ENCODE measurements at regions not wholly inside any gene's neighbourhood (a gene's known extent, or its start where the extent isn't known, plus 50 kb on each side); places are given as distances from the start of the nearest gene placed in this dataset.
A peak's percentile ranks its signal among the peaks of the same experiment; 100 is the strongest.

DNA sequence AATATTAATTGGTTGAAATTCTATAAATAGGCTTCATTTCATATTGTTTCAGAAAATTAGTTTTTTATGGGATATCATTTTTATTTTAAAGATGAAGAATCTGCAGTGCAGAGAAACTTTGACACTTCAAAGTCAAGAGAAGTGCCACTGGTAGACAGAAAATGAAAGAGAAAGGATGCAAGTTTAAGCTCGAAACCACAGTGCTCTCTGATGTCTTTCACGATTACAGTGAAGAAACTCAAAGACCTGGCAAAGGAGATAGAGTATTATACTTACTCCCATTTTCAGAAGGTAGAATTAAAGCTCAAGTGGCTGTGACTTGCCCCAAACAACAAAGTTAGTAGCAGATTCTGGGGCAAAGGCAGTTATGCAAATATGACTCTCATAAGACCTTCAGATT is 745.4 kb downstream of the TECRL start:
- no peak for DNase-seq
- intact Hi-C loops (cut with DNase I), result no loop called here

DNA sequence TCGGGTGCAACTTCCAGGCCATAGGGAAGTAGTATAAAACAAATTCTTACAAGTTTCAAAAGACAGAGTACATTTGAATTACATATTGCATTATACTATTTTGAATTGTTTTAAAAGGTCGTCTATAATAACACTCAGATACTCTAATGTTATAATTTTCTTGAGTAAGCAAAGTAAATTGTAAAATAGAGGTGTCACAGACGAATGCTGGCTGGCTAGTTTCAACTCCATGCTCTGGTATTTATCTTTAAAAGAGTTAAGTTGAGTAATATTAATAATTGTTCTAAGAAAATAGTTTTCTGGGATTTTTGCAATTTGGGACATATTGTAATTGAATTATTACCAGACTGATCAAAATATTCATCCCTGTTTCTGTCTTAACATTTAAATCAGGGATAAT is 764.9 kb downstream of the TECRL start:
- no peak for DNase-seq
- intact Hi-C loops (cut with DNase I), result no loop called here

DNA sequence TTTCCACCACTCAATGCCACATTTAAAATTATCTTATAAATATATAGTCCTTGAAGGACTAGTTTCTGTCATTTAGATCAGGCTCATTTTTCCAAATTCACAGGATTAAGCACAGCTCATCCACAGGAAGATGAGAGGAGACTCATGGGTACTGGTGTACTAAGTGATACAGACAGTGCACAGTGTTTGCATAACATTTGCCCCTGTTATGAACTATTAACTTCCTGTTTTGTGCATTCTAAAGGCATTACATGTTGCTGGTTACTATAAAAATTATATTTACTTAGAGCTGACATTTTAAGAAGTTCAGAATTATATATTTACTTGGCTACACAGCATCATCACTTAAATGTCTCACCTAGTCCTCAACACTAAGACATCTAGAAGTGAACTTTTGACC is 772.0 kb downstream of the TECRL start:
- intact Hi-C loops (cut with DNase I), result no loop called here
- DNase-seq, result no peak

DNA sequence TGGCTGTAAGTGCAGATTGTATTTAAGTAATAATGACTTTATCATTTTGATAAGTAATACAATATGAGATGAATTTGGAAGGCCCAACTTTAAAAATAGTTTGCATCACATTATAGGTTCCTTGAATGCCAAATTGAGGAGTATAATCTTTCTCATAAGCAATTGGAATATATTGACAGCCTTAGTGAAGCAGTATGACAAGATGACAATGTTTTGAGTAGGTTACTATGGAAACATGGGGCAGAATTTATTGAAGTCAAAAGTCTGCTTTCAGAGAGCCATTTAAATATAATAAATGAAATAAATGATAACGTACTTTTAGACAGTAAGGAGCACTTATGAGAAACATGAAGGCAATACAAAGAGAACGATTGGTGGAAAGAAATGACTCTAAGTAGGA is 776.4 kb downstream of the TECRL start:
- intact Hi-C loops (cut with DNase I), result no loop called here
- no peak for DNase-seq

DNA sequence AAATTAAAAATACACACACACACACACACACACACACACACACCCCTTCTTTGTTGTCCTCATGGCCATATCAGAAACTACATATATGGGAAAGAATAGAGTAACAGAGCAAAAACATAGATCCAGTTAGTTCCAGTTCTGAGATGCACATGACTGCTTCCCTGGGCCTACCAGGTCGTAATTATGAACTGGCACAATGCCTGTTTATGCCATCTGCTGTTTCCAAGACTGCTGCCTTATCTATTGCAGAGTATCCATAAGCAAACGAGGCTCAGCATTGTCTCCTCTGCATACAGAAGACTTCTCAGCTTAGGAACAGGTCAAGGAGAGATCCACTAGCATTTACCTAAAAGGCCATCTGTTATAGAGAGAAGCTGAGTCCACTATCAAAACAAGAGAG is 789.0 kb downstream of the TECRL start:
- no peak for DNase-seq
- intact Hi-C loops (cut with DNase I), result no loop called here

DNA sequence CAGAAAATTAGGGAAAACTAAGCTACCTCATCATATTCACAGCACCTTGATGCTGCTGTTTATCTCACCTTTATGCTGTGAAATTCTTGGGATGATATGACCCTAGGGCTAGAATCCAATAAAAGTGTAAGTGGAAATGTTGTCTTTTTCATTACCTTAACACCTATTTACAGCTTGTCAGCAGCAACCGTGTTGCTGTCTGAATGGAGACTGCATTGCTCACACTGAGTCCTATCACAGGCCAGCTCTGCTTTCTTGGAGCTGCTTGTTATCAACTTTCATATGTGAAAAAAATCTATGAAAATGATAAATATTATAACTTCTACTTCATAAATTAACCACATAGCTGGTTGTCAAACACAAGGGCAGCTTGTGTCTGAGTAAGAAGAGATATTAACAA is 789.5 kb downstream of the TECRL start:
- DNase-seq, result no peak
- intact Hi-C loops (cut with DNase I), result no loop called here

DNA sequence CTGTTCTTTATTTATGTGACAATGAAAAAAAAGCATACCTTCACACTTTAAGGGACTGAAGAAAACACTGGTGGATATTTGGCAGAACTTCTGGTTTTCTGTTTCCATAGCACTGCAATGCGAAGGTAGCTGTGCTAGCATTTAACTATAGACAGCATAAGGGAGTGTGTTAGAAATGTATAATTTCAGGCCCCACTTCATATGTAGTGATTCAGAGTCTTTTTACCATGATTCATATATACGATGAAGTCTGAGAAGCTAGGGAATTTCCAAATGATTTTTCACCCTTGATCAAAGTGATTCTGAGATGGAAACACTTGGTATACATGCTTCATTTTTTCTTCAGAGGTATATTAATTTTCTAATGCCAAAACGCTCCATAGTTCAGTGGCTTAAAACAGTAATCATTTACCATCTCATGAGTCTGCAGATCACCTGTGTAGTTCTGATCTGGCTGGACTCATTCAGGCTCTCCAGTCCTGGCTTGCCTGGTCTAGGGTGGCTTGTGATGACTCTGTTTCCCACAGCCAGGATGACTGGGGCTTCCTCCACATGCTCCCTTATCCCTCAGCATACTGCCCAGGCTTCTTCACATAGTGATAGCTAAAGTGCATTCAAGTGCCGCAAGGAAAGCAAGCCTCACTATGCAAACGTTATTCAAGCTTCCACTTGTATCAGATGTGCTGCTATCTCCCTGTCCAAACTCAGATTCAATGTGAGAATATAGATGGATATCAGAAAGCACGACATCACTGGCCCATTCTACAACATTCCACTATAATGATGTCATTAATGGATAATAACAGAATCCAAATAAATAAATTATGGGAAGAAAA is 790.1 kb downstream of the TECRL start:
- intact Hi-C loops (cut with DNase I), result no loop called here
- no peak for DNase-seq

DNA sequence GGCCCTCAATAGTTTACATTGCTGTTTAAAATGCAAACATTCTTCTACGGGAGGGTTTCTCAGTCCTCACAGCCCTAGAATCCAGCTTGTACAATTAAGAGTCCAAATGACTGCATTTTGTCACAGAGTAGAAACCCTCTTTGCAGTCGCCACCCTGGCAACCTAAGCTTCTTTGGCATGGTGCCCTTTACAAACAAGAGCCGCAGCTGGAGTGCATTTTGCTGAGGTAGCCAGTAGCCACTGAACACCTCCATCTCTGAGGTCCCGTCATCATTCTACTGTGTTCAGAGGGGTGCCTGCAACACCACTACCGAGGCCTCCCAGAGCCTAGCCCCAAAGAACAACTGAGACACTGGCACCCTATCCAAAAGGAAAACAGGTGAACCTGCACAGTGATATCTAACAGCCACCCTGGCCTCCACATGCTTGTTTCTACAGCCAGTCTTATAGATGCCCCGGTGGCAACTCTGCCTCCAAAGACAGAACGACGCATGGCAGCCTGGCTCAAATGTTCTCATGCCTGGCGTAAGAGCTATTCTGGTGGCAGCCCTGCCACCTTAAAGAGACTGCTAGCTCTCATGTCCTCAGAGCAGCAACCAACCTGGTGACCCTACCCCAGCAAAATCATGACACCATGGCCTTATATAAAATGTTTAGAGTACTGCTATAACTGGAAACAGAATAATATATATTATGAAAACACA is 801.9 kb downstream of the TECRL start:
- DNase-seq, result no peak
- intact Hi-C loops (cut with DNase I), result no loop called here

DNA sequence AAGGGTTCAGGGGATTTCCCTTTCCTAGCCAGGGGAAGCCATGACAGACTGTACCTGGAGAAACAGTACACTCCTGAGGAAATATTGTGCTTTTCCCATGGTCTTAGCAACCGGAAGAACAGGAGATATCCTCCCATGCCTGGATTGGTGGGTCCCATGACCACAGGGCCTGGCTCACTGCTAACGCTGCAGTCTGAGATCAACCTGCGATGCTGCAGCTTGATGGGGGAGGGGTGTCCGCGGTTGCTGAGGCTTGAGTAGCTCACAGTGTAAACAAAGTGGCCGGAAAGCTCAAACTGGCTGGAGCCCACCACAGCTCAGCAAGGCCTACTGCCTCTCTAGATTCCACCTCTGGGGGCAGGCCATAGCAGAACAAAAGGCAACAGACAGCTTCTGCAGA is 819.5 kb downstream of the TECRL start:
- DNase-seq, result no peak
- intact Hi-C loops (cut with DNase I), result no loop called here

DNA sequence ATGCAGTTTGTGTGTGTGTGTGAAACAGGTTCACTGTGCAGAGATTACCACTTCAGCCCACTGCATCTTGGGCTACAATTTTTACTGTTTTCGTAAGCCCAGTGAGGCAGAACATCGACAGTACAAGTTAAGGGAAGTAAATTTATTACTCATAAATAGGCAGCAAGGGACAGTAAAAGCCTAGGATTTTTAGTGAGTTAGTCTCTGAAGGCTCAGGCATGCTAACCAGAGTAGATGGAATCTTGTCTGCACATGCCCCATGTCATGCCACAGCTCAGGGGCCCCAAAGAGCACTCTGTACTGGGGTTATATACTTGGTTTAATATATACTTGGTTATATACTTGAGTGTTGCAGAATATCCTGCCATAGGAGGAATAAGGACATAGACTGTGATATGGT is 825.7 kb downstream of the TECRL start:
- intact Hi-C loops (cut with DNase I), result no loop called here
- no peak for DNase-seq

DNA sequence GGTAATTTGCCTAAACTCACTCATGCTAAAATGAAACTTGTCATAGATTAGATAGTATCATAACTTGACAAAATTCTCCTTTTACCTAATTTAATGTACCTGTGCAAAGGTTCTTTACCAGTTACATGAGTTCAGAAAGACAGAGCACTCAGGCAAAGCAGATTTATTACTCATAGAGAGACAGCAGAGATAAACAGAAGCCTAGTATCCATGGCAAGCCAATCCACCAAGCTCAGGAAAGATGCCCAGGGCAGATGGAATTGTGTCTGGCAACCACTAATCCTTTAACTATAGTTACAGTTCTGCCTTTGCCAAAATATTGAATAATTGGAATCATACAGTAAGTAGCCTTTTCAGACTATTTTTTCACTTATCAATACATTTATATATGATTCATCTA is 826.2 kb downstream of the TECRL start:
- no peak for DNase-seq
- intact Hi-C loops (cut with DNase I), result no loop called here

DNA sequence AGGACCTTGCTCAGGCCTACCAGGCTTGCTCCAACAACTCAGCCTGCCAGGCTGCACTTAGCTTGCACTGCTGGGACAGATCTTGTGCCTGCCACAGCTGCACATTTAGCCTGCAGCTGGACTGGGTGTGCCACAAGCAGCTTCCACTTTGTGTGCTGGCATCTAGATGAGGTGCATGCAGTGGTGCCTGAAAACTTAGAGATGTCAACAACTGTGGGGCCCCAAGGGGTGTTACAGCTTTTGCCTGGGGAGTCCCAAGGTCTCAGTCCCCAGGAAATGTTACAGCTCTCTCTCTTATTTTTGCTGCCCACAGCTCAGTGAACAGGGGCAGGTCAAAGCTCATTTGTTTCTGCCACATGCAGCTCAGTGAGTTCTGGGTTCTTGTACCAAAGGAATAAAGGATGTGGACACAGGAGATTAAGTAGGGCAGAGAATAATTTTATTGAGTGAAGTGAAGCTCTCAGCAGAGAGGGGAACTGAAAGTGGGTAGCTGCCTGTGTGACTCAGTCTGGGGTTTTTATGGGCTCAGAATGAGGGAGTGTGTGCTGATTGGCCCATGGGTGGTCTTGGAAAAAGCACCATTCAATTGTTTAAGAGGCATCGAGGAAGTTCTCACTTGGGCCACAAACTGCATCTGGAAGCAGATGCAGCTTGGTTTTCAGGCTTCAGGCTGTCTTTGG is 828.3 kb downstream of the TECRL start:
- no peak for DNase-seq
- intact Hi-C loops (cut with DNase I), result no loop called here

DNA sequence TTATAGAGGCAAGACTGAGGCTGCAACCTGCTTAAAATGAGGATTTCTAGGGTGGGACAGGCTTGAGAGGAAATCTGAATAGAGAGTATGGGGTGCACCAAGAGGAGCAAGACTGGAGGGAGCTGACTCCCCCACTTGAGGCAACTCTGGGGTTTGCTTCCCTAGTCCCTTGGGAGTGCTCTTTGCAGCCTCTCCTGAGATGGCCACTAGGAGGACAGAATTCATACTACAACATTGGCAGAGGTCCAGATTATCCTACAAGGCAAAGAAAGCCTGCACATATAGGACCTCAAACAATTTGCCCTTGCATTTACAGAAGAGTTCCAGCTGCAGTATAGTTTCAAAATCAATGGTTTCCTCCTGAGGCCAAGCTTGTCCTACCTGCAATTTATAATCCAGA is 830.9 kb downstream of the TECRL start:
- DNase-seq, result no peak
- intact Hi-C loops (cut with DNase I), result no loop called here

DNA sequence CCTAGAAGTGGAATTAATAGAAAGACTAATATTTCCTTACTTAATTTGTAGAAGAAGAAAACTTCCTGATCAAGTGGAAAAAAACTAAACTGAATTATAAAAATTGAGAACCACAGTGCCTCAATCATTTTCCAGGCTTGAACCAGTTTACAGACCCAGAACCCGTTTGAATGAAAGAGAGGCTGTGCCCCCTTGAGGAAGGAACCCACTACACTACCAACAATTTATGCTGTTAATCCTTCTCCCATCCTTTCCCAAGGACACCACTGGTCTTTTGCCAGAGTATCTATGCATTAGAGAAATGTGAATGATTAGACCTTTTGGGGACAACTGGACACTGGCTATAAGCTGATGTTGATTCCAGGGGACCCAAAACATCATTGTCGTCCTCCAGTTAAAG is 842.6 kb downstream of the TECRL start:
- DNase-seq, result no peak
- intact Hi-C loops (cut with DNase I), result no loop called here

DNA sequence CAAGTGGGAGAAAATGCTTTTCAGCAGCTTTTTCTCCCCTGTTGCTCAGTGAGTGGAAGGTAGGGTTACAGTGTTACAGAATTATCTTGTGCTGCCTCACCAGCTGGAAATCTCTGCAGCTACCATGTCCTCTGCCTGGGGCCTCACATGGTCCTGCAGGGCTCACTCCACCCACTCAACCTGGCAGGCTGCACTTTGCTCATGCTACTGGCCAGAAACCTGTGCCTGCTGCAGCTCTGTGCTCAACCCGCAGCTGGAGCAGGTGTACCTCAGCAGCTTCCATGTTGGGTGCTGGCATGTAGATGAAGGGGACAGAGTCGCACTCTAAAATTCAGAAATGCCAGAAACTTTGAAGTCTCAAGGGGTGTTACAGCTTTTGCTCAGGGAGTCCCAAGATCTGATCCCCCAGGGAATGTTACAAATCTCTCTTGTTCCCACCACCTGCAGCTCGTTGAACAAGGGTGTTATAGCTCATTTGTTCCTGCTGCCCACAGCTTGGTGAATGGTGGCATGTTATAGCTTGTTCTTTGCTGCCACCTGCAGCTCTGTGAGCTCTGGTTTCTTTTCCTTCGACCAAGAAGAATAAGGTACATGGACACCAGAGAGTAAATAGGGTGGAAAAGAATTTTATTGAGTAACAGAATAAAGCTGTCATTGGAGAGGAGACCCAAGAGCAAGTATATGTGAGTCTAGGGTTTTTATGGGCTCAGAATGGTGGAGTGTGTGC is 845.8 kb downstream of the TECRL start:
- peak in 1 of 10 donors; percentile 55 for DNase-seq
- intact Hi-C loops (cut with DNase I), result no loop called here

DNA sequence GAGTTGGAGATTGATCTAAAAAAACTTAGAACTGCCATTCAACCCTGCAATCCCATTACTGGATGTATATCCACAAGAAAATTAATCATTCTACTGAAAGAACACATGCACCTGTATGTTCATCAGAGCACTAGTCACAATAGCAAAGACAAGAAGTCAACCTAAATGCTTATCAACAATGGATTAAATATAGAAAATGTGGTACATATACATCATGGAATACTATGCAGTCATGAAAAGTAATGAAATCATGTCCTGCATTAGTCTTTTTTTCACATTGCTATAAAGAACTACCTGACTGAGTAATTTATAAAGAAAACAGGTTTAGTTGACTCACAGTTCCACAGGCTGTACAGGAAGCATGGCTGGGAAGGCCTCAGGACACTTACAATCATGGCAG is 850.5 kb downstream of the TECRL start:
- intact Hi-C loops (cut with DNase I), result no loop called here
- DNase-seq, result no peak

DNA sequence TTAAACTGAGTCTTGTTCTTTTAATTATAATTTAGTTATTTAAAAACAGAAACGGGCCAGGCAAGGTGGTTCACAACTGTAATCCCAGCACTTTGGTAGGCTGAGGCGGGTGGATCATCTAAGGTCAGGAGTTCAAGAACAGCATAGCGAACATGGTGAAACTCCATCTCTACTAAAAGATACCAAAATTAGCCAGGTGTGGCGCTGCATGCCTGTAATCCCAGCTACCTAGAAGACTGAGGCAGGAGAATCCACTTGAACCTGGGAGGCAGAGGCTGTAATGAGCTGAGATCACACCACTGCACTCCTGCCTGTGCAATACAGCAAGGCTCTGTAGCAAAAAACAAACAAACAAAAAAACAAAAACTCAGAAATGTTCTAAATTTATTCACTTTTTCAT is 852.9 kb downstream of the TECRL start:
- DNase-seq, result peak in 1 of 10 donors; percentile 32
- intact Hi-C loops (cut with DNase I), result no loop called here

DNA sequence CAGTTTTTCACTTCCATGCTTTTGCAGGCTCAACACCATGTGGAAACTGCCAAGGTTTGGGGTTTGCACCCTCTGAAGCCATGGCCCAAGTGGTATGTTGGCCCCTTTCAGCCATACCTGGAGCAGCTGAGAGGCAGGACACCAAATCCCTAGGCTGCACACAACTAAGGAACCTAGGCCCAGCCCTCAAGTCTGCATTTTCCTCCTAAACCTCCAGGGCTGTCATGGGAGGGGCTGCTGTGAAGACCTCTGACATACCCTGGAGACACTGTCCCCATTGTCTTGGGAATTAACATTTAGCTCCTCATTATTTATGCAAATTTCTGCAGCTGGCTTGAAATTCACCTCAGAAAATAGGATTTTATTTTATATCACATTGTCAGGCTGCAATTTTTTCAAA is 856.1 kb downstream of the TECRL start:
- no peak for DNase-seq
- intact Hi-C loops (cut with DNase I), result no loop called here

DNA sequence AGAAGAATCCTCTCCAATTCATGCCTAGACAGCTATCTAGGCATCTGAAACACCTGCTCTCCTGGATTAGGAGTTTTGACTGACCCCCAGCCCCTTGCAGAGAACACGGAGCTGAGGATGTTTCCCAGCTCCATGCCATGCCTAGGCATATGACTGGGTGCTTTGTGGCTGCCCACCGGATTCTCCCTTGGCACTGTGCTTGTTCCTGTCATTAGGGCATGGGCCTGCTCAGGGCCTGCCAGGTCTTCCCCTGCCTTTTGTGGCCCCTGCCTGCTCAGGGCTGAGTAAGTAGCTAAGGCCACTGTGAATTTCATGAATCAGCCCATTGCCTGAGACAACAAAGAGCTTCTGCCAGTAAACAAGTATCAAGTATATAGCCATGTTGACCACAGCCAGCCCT is 867.4 kb downstream of the TECRL start:
- DNase-seq, result peak in 2 of 10 donors; percentile 49 to 66

DNA sequence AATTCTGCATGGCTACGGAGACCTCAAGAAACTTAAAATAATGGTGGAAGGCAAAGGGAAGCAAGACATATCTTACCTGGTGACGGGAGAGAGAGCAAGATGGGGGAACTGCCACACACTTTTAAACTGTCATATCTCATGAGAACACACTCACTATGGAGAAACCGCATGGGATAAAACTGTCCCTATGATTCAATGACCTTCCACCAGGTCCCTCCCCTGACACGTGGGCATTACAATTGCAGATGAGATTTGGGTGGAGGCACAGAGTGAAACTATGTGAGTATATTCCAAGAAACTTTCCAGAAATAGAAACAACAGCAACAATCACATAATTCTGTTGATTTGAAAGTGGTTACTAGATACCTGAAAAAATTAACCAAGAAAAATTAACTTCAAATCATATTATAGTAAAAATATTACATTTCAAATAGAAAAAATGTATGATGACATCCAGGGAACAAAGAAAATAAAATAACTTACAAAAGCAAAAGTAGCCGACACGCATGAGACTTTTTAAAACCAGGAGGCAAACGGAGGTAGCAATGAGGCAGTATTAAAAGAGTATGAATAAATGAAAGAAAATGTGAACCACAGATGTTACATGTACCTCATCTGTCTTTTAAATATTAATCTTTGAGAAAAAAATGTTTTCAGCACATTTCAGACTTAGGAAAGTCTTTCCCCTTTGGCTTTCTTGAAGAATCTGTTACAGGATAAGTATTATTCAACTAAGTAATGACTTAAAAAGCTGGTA is 879.5 kb downstream of the TECRL start:
- no peak for DNase-seq
- intact Hi-C loops (cut with DNase I), result no loop called here

More for the DNA sequence above, 867.4 kb downstream of the TECRL start:
- intact Hi-C loops (cut with DNase I), result no loop called here

All from posterior cingulate gyrus (tissue), 11 donors.